ENCODE measurements at regions not wholly inside any gene's neighbourhood (a gene's known extent, or its start where the extent isn't known, plus 50 kb on each side); places are given as distances from the start of the nearest gene placed in this dataset.
"Not testable (repeated sequence)": the region's sequence is repeated elsewhere in the genome, so short reads cannot be mapped to it uniquely, and the experiment has no call there.

- no peak for TF ChIP-seq CTCF (IDR thresholded peaks at IDR 0.05)
These were observed 145.7 kb upstream of the MAN1A1 start for GRCh38 chr6:119495230-119495683.

GRCh38 chr6:119493980-119494379 lies 144.4 kb upstream of the MAN1A1 start:
- WGBS (ENCODE audit: insufficient coverage), result no CpG with 5 or more reads among the region's 1 CpG
- H3K36me3 ChIP-seq (replicated peaks in 1 of 2; ENCODE audit: control insufficient read depth in 1 of 2, insufficient read depth in 2 of 2, low read length in 2 of 2), result no peaks in the 10 kb centered on the region
- no peak overlapping the region for H3K27ac ChIP-seq (ENCODE audit: low read depth in 1 of 2, low read length in 2 of 2)
- no peak overlapping the region for H2AFZ ChIP-seq (ENCODE audit: insufficient read depth, low read depth, low read length, poor library complexity, severe bottlenecking)
- Mint-ChIP-seq H3K36me3 (no peaks in the 10 kb centered on the region), H3K27ac (peak overlapping the region in 1 of 7 donors; percentile 43), H3K9me3 (peaks cover 2 to 9% (median 5%) of the 10 kb centered on the region in 7 donors), H3K4me3 (no peak overlapping the region), H3K4me1 (no peaks in the 10 kb centered on the region), H3K27me3 (ENCODE audit: low read depth in 3 of 3) (no peaks in the 10 kb centered on the region)
- no peaks in the 10 kb centered on the region for H3K27me3 ChIP-seq (ENCODE audit: control insufficient read depth in 2 of 2, insufficient read depth in 2 of 2, low read length in 2 of 2)
- no peak overlapping the region for H3K9ac ChIP-seq (ENCODE audit: insufficient read depth, low read length, poor library complexity, severe bottlenecking)
- no peak for DNase-seq
- no peaks in the 10 kb centered on the region for H3K9me3 ChIP-seq (replicated peaks in 1 of 2; ENCODE audit: control insufficient read depth in 1 of 2, insufficient read depth in 1 of 2, low read length in 2 of 2)
- no peak overlapping the region for H3K4me2 ChIP-seq (replicated peaks; ENCODE audit: extremely low read depth, low read length, poor library complexity, severe bottlenecking)
- no peaks in the 10 kb centered on the region for H4K20me1 ChIP-seq (ENCODE audit: insufficient read depth, low read length)
- H3K79me2 ChIP-seq (ENCODE audit: insufficient read depth, low read length), result no peaks in the 10 kb centered on the region
- no peak overlapping the region for H3K4me3 ChIP-seq (replicated peaks in 1 of 3; ENCODE audit: low read depth in 2 of 3, low read length in 3 of 3)
- H3K4me1 ChIP-seq (ENCODE audit: control insufficient read depth in 1 of 2, insufficient read depth in 2 of 2, low read length in 2 of 2), result no peaks in the 10 kb centered on the region
- no peak for TF ChIP-seq CTCF (IDR thresholded peaks at IDR 0.05)
- intact Hi-C loops (cut with micrococcal nuclease), result no loop called here

More at GRCh38 chr6:119495230-119495683, 145.7 kb upstream of the MAN1A1 start:
- H3K9ac ChIP-seq (ENCODE audit: insufficient read depth, low read length, poor library complexity, severe bottlenecking), result no peak overlapping the region
- H3K4me2 ChIP-seq (replicated peaks; ENCODE audit: extremely low read depth, low read length, poor library complexity, severe bottlenecking), result no peak overlapping the region
- H3K27ac ChIP-seq (ENCODE audit: low read depth in 1 of 2, low read length in 2 of 2), result no peak overlapping the region
- no peaks in the 10 kb centered on the region for H3K36me3 ChIP-seq (replicated peaks in 1 of 2; ENCODE audit: control insufficient read depth in 1 of 2, insufficient read depth in 2 of 2, low read length in 2 of 2)
- no peaks in the 10 kb centered on the region for H3K4me1 ChIP-seq (ENCODE audit: control insufficient read depth in 1 of 2, insufficient read depth in 2 of 2, low read length in 2 of 2)
- H3K9me3 ChIP-seq (replicated peaks in 1 of 2; ENCODE audit: control insufficient read depth in 1 of 2, insufficient read depth in 1 of 2, low read length in 2 of 2), result no peaks in the 10 kb centered on the region
- DNase-seq, result no peak
- H3K4me3 ChIP-seq (replicated peaks in 1 of 3; ENCODE audit: low read depth in 2 of 3, low read length in 3 of 3), result no peak overlapping the region
- Mint-ChIP-seq H3K36me3 (no peaks in the 10 kb centered on the region), H3K4me1 (no peaks in the 10 kb centered on the region), H3K27me3 (ENCODE audit: low read depth in 3 of 3) (no peaks in the 10 kb centered on the region), H3K27ac (no peak overlapping the region), H3K4me3 (no peak overlapping the region), H3K9me3 (peaks cover 0 to 5% (median 3%) of the 10 kb centered on the region in 7 donors)
- H4K20me1 ChIP-seq (ENCODE audit: insufficient read depth, low read length), result no peaks in the 10 kb centered on the region
- no peaks in the 10 kb centered on the region for H3K27me3 ChIP-seq (ENCODE audit: control insufficient read depth in 2 of 2, insufficient read depth in 2 of 2, low read length in 2 of 2)
- H2AFZ ChIP-seq (ENCODE audit: insufficient read depth, low read depth, low read length, poor library complexity, severe bottlenecking), result no peak overlapping the region
- 97% methylated on average over 5 of the region's 5 CpGs for WGBS (ENCODE audit: insufficient coverage)
- no peaks in the 10 kb centered on the region for H3K79me2 ChIP-seq (ENCODE audit: insufficient read depth, low read length)
- intact Hi-C loops (cut with micrococcal nuclease), result no loop called here

GRCh38 chr6:119491112-119491511 lies 141.6 kb upstream of the MAN1A1 start:
- DNase-seq; intact Hi-C loops (cut with micrococcal nuclease); H3K4me2 ChIP-seq (replicated peaks; ENCODE audit: extremely low read depth, low read length, poor library complexity, severe bottlenecking); H3K36me3 ChIP-seq (replicated peaks in 1 of 2; ENCODE audit: control insufficient read depth in 1 of 2, insufficient read depth in 2 of 2, low read length in 2 of 2); H3K4me1 ChIP-seq (ENCODE audit: control insufficient read depth in 1 of 2, insufficient read depth in 2 of 2, low read length in 2 of 2); H3K27me3 ChIP-seq (ENCODE audit: control insufficient read depth in 2 of 2, insufficient read depth in 2 of 2, low read length in 2 of 2); H3K27ac ChIP-seq (ENCODE audit: low read depth in 1 of 2, low read length in 2 of 2); H3K9ac ChIP-seq (ENCODE audit: insufficient read depth, low read length, poor library complexity, severe bottlenecking); H3K4me3 ChIP-seq (replicated peaks in 1 of 3; ENCODE audit: low read depth in 2 of 3, low read length in 3 of 3); H3K36me3 Mint-ChIP-seq; H3K79me2 ChIP-seq (ENCODE audit: insufficient read depth, low read length); H2AFZ ChIP-seq (ENCODE audit: insufficient read depth, low read depth, low read length, poor library complexity, severe bottlenecking); H3K9me3 ChIP-seq (replicated peaks in 1 of 2; ENCODE audit: control insufficient read depth in 1 of 2, insufficient read depth in 1 of 2, low read length in 2 of 2); H4K20me1 ChIP-seq (ENCODE audit: insufficient read depth, low read length); H3K27ac Mint-ChIP-seq; H3K4me1 Mint-ChIP-seq; H3K4me3 Mint-ChIP-seq; H3K27me3 Mint-ChIP-seq (ENCODE audit: low read depth in 3 of 3): not testable (repeated sequence)
- WGBS (ENCODE audit: insufficient coverage), result no CpG with 5 or more reads among the region's 4 CpGs
- peaks cover 2 to 12% (median 9%) of the 10 kb centered on the region in 7 donors for H3K9me3 Mint-ChIP-seq
